ENCODE measurements at regions not wholly inside any gene's neighbourhood (a gene's known extent, or its start where the extent isn't known, plus 50 kb on each side); places are given as distances from the start of the nearest gene placed in this dataset.

DNA sequence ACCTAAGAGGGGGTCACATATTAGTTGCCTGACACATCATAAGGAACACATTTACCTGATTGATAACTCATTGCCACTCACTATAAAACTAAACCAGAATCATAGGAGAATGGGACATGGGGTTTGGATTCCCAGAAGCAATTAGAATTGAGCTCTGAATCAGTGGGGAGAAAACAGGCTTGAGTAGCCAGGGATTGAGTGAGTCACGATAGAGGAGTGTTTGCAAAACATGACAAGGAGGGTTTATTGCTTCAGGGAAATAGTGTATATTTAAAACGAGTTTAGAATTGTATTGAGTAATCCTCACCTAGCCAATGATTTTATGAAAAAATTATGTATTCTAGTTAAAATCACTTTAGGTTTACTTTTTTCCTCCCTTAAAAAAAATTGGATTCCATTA is 101.1 kb upstream of the THRB start:
- no peak overlapping the region for H3K4me3 ChIP-seq (ENCODE audit: control insufficient read depth, low read depth, low read length)
- TF ChIP-seq CTCF (conservative IDR thresholded peaks at IDR 0.05; ENCODE audit: control insufficient read depth, insufficient read depth, low read depth, low read length): no peak
- peak; percentile 80 for DNase-seq (ENCODE audit: low read depth)

GRCh38 chr3:24596626-24597025 is 102.0 kb upstream of the THRB start:
- H3K4me3 ChIP-seq (ENCODE audit: control insufficient read depth, low read depth, low read length): no peak overlapping the region
- TF ChIP-seq CTCF (conservative IDR thresholded peaks at IDR 0.05; ENCODE audit: control insufficient read depth, insufficient read depth, low read depth, low read length): no peak
- DNase-seq (ENCODE audit: low read depth): no peak

DNA sequence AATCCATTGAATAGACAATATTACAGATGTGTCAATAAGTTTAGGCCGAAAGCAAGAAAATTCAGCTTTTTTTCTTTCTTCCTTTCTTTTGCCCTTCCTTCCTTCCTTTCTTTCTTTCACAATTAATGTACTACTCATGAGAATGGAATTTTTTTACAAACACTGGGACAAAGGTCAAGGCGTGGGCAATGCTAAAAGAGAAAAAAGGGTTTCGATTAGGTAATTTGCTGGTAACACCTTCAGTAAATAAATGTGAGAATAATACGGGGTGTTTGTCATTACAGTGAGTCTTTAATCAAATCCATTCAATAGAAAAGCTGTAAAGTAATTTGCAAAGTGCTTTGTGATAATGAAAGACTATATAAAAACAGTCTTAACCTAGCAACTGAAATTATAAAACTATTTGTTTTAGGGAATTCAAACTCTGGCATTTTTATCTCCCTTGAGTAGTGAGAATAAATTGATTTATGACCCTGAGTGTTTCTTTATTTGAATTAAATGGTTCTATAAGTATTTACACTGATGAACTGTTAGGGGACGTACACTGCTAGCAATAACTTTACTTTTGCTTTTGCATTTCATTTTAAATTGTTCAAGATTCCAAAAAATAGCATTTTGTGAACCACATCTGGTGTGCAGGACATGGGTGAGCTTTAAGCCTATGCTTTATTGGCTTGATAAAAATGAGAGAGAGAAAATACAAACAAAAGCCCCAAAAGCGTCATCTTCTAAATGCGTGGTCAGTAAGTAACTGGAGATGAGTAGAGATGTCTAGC is 104.2 kb upstream of the THRB start:
- no peak overlapping the region for H3K4me3 ChIP-seq (ENCODE audit: control insufficient read depth, low read depth, low read length)
- TF ChIP-seq CTCF (conservative IDR thresholded peaks at IDR 0.05; ENCODE audit: control insufficient read depth, insufficient read depth, low read depth, low read length): no peak
- DNase-seq (ENCODE audit: low read depth): peak; percentile 59

DNA sequence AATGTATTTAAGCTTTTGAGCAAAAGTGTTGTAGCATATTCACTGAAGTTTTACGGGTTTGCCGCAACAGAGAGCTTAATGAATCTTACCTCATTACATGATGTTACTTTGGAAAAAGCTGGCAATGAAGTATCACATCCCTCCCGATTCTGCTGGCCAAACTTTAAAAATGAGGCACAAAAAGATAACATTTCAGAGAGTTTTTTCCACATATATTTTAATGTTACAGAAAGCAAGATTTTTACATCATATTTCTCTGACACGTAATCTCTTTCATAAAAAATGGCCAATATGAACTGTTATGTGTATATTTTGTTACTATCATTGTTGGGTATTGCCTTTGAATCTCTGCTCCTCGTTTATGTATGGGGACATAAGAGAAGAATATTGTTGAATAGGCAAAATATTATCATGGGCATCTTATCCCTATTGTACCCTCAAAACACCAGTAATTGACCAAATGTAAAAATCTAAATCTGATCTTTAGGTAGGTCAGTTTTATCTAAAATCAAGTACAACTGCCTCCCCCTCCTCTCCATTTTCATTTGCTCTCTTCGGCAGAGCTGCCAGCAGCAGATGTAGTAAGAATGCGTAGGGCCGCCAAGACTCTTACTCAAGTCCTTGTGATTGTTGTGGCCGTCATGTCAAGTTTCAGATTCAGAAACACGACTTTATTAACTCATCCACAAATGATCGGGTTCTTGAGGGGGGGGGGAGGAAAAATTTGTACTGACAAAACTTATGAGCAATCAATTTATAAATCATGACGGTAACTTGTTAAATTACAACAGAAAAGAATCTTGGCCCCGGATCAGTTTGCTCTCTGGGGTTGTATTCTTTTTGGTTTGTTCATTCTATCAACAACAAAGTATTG is 106.7 kb upstream of the THRB start:
- H3K4me3 ChIP-seq (ENCODE audit: control insufficient read depth, low read depth, low read length): no peak overlapping the region
- peak; percentile 65 for DNase-seq (ENCODE audit: low read depth)
- TF ChIP-seq CTCF (conservative IDR thresholded peaks at IDR 0.05; ENCODE audit: control insufficient read depth, insufficient read depth, low read depth, low read length): no peak

- DNase-seq (ENCODE audit: low read depth): no peak
- TF ChIP-seq CTCF (conservative IDR thresholded peaks at IDR 0.05; ENCODE audit: control insufficient read depth, insufficient read depth, low read depth, low read length): no peak
- H3K4me3 ChIP-seq (ENCODE audit: control insufficient read depth, low read depth, low read length): no peak overlapping the region
These were observed 109.6 kb upstream of the THRB start for GRCh38 chr3:24604215-24604614.

DNA sequence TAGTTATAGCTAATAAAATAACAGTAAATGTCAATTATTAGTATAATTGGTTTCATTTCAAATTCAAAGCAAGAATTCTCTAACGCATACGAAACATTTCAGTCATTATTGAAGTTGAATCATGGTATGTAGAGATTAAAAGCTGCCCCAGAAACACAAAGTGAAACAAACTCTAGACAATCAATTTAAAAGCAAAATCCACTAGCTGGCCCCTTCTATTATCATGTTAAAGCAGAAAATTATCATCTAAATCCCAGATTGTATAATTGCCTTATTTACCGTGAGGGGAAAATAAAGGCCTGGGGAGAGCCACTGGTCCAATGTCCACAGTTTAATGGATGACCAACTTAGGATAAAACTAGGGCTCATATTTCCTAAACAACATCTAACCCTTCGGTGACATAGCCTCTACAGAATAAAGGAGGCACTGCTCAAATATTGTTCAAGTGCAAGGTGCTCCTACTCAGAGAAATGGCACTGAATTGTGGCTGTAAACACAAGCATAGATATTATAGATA is 110.9 kb upstream of the THRB start:
- TF ChIP-seq CTCF (conservative IDR thresholded peaks at IDR 0.05; ENCODE audit: control insufficient read depth, insufficient read depth, low read depth, low read length): no peak
- no peak for DNase-seq (ENCODE audit: low read depth)
- no peak overlapping the region for H3K4me3 ChIP-seq (ENCODE audit: control insufficient read depth, low read depth, low read length)
